HG02759 (cell line): ENCODE measurements at regions not wholly inside any gene's neighbourhood (a gene's known extent, or its start where the extent isn't known, plus 50 kb on each side); places are given as distances from the start of the nearest gene placed in this dataset.
"Not testable (repeated sequence)": the region's sequence is repeated elsewhere in the genome, so short reads cannot be mapped to it uniquely, and the experiment has no call there.

Source experiments
- ATAC-seq: cut with Tn5 transposase; IDR thresholded peaks from one replicate; pipeline ENCODE4 v1.9.1; 2021; ENCODE audit warnings: mild to moderate bottlenecking, moderate library complexity; ENCODE audit not compliant: unreplicated experiment

DNA sequence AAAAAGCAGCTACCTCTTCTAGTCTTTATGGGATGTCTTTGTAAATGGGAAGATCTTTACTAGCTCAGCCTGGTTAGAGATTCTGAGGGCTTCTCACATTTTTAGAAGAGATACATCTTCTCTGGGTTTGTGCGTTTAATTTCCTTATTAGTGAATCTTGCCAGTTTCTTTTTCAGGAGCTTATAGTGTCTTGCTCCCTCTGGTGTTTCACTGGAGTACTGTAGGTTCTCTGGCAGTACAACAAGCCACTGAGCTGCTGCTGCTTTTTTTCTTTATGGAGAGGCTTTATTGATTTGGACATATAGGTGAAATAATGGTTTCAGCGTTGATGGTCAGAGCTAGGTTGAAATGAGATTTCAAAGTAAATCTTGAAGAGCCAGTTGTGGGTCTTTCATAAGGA lies 82.9 kb downstream of the LAS1L start:
- peak; percentile 71 for ATAC-seq

GRCh38 chrX:65420154-65420553 lies 114.4 kb downstream of the LAS1L start:
- ATAC-seq: no peak

GRCh38 chrX:65407662-65408061 lies 126.9 kb downstream of the LAS1L start:
- not testable (repeated sequence) for ATAC-seq

DNA sequence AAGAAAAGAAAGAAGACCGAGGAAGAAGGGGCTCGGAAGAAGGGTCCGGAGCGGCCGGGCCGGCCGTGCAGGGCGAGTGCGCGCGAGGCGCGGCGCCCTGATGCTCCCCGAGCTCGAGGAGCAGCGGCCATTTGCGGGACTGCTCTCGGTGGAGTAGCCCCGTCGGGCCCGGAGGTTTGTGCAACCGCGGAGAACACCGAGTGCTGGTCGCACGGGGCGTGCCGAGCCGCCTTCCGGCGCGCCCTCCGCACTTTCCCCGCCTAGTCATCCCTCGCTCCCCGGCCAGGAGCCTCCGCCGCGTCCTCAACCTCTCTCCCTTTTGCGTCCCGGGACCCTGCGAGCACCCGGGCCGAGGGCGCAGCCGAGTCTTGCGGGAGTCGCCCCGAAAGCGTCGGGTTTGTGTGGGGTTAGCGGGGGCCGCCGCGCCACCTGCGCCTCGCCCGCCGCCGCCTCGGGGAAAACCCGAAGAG lies 127.4 kb downstream of the LAS1L start:
- peak; percentile 48 for ATAC-seq

GRCh38 chrX:65406532-65406931 lies 128.1 kb downstream of the LAS1L start:
- ATAC-seq: peak; percentile 66

- ATAC-seq: no peak
Observed at GRCh38 chrX:65392284-65392683, 142.3 kb downstream of the LAS1L start.

GRCh38 chrX:65389120-65389519 lies 145.5 kb downstream of the LAS1L start:
- ATAC-seq: not testable (repeated sequence)
